Gastroesophageal sphincter (tissue), 3 donors: ENCODE measurements at regions not wholly inside any gene's neighbourhood (a gene's known extent, or its start where the extent isn't known, plus 50 kb on each side); places are given as distances from the start of the nearest gene placed in this dataset.

ENCODE experiments used
- CTCF ChIP-seq, 4 experiments: fragments of 200-600 bp in 2 of 4; fragments of 450-650 bp in 2 of 4; sonication (generic) in 1 of 4; IDR thresholded peaks; one replicate each; pipeline ENCODE4 v1.5.1; 2017 to 2019; ENCODE audit warnings: antibody characterized with exemption in 4 of 4, mild to moderate bottlenecking in 2 of 4, moderate library complexity in 2 of 4
- POLR2A ChIP-seq, 2 donors: fragments of 450-650 bp; IDR thresholded peaks; one replicate each; pipeline ENCODE4 v1.6.1; 2017; ENCODE audit warnings: antibody characterized with exemption in 2 of 2, mild to moderate bottlenecking in 2 of 2, moderate library complexity in 1 of 2
- POLR2AphosphoS5 ChIP-seq: sonication (generic); formaldehyde crosslinking; IDR thresholded peaks from one replicate; pipeline ENCODE4 v1.6.1; 2017; ENCODE audit warnings: antibody characterized with exemption

- no peak for TF ChIP-seq POLR2A (IDR thresholded peaks at IDR 0.05)
- TF ChIP-seq CTCF (IDR thresholded peaks at IDR 0.05), result no peak
- TF ChIP-seq POLR2AphosphoS5, result no peak
These were observed 69.5 kb downstream of the ADM start for GRCh38 chr11:10374386-10374785.
